ENCODE measurements at regions not wholly inside any gene's neighbourhood (a gene's known extent, or its start where the extent isn't known, plus 50 kb on each side); places are given as distances from the start of the nearest gene placed in this dataset.

DNA sequence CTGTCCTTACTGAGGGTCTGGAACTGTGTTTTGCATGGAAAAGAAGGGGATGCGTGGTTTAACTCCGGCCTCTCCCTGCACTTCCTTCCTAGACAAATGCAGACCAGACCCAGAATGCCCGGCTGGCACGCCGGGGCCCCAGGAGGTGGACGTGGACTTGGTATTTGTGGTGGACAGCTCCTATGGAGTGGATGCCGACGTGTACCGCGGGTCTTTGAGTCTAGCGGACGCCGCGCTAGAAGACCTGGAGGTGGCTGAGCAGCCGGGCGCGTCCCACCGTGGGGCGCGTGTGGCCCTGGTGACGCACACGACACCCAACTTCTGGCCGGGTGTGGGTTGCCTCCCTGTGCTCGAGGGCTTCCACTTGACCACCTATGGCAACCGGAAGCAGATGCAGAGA lies 81.8 kb upstream of the COL6A5 start:
- TF ChIP-seq SUZ12 (IDR thresholded peaks at IDR 0.05) = no peak
- TF ChIP-seq BHLHE40 (IDR thresholded peaks at IDR 0.05; ENCODE audit: borderline replicate concordance) = no peak
- TF ChIP-seq HDGF (IDR thresholded peaks at IDR 0.05; ENCODE audit: borderline replicate concordance) = no peak
- no peak for TF ChIP-seq L3MBTL2 (conservative IDR thresholded peaks at IDR 0.05)
- no peak for TF ChIP-seq SP1 (IDR thresholded peaks at IDR 0.05)
- no peak for TF ChIP-seq ZNF384 (IDR thresholded peaks at IDR 0.05)
- no peak for TF ChIP-seq FOXK2 (IDR thresholded peaks at IDR 0.05)
- no peak for TF ChIP-seq FOXM1 (IDR thresholded peaks at IDR 0.05; ENCODE audit: borderline replicate concordance)
- no peak for TF ChIP-seq CTBP1 (IDR thresholded peaks at IDR 0.05; ENCODE audit: borderline replicate concordance)
- TF ChIP-seq TARDBP (IDR thresholded peaks at IDR 0.05) = no peak
- TF ChIP-seq NFRKB (IDR thresholded peaks at IDR 0.05) = no peak
- no peak for TF ChIP-seq ARNT (IDR thresholded peaks at IDR 0.05)
- TF ChIP-seq PKNOX1 (IDR thresholded peaks at IDR 0.05) = no peak
